ENCODE measurements at regions not wholly inside any gene's neighbourhood (a gene's known extent, or its start where the extent isn't known, plus 50 kb on each side); places are given as distances from the start of the nearest gene placed in this dataset.

DNA sequence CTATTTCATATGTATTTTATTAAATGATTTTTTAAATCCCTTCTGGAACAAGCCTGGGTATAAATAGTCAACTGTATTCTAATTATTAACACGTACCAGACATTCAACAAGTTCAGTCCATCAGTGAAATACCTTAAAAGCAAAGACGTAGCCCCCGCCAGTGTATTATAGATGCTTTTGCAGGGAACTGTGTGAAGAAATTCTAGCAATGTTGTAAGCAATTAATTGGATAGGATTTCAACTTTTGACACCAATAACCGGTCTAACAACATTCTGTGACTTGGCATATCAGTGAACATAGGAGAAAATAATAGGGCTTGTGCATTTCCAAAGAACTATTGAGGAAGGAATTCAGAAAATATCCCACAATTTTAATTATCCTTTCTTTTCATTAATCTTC, 67.2 kb upstream of the TGFBR2 start:
- no peak for DNase-seq

DNA sequence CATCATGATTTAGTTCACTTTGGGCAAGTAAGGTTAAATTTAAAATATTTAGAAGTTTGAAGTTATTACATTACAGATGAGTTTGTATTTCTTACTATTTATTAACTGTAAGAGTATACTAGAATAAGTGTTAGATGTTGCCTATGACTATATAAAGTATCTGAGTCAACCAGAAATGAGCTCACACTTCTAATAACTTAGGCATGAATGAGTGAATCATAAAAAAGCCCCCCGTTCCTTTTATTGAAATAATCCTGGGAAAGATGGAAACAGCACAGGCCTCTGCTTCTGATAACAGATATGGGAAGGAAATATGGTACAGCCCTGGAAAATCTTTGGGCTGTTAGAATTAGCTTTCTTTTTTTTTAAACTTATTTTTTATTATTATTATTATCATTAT, 66.6 kb upstream of the TGFBR2 start:
- peak; percentile 73 for DNase-seq

DNA sequence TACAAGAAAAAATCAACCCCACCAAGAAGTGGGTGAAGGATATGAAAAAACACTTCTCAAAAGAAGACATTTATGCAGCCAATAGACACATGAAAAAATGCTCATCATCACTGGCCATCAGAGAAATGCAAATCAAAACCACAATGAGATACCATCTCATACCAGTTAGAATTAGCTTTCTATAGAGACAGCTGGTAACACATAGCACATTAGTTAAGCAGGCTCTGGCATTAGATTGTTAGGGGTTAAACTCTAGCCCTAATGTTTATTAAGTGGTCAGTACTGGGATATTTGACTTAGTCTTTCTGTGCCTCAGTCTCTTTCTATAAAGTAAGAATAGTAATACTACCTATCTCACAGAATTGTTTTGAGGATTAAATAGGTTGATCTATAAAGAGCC, 65.2 kb upstream of the TGFBR2 start:
- DNase-seq = peak; percentile 29

DNA sequence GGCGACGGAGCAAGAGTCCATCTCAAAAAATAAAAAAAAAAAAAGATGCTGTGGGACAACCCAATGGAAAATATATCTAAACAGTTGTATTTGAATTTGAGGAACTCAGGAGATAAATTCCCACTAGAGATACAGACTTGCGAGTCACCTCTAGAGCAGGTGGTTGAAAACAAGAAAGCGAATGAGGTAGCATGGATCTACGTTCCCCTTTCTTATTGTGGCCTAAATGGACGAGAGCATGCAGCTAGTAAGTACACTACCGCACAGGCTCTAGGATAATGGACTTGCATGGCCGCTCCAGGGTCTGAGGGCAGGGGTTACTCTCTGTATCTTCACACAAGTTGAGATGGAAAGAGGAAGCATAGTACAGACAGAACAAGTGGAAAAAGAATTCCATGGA, 63.5 kb upstream of the TGFBR2 start:
- no peak for DNase-seq

DNA sequence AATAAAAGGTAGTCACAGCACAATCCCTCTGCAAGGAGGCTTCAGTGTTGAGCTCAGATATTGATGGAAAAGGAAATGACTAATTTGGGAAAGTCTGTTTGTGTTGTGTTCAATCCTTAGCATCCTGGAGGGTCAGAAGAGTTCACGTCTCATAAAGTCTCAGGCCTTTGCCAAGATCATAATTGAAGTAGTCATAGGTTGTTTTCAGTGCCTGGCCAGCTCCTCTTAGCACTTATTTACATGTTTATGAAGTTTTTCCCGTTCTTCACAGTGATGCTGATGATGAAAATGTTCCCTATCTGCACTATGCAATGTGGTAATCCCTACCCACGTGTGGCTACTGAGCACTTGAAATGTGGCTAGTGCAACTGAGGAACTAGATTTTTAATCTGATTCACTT, 61.6 kb upstream of the TGFBR2 start:
- peak; percentile 90 for DNase-seq

DNA sequence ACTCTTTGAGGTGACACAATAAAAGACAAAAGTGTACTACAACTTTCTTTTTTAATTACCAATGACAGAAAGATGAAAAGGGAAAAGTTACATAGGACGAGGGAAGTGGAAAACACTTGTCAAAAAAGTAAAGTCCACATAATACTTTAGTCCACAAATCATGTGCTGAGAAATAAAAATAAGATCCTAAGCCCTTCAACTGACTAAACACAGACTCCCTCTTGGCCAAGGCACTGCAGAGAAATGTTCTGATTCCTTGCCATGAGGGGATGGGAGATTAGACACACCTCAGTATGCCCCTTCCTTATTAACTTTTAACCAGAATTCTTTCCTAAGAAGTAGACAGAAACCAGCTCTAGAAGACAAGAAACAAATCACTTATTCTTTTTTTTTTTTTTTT, 59.5 kb upstream of the TGFBR2 start:
- no peak for DNase-seq

DNA sequence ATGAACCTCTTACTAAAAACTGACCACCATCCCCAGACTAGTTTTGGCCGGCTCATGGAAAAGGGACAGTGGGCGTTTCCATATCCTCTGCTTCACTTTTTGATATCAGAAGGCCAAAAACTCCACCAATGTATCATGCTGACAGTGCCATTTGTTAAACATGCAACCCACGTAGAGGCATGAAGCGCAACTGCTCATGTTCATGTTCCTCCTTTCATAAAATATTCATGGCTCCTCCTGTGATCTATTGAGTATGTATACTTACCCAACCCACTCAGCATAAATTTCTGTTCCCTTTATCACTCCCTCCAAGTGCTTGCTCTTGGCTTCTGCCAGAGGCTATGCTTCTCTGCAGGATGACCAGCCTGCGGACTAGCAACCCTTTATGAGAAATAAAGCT, 58.7 kb upstream of the TGFBR2 start:
- no peak for DNase-seq

DNA sequence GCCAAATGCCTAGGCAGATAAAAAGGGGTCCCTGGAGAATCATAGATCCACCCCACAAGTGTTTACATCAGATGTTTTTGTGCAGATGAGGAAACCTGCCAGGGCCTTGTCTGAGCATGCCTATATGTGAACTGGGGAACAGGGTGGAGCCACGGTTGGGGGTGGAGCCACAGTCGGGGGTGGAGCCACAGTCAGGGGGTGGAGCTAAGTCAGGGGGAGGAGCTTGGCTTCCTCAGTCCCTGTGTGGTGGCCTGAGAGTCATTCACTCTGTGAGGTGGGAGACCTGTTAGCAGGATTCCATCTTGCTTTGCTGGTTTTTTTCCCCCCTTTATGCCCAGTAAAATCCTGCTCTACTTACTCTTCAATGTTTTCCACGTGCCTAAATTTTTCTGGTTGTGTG, 57.8 kb upstream of the TGFBR2 start:
- DNase-seq = no peak

DNA sequence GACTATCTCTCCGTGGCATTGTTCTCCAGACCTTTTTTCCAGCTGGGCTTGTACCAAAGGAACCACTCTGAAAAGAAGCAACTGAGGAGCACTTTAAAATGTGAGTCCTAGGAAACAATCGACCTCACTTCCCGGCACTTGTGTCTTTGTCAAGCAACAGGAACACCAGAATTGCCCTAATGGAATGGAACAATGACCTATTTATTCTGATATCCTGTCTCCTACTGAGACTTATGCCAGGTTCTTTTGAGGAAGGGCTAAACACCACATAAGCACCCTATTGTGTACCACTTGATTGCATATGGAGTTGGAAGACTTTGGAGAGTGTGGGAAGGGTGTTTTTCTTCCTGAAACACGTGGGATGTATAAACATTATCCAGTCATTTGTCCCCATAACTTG, 56.8 kb upstream of the TGFBR2 start:
- DNase-seq = no peak

DNA sequence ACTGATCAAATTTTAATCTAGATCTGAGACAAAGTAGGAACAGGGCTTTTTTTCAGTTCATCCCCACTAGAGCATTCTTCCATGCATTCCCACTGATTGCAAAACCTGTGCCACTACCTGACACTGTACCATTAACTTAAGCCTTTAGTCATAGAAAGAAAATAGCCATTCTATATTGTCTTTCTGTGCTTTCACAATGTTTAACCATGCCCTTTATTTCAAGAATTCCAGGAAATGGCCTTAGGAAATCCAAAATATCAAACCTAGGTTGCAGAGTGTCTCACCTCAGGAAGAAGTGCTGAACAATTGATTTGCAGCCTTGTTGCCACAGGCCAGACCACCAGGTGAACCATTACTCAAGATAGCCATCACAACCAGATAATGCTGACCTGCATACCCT, 56.2 kb upstream of the TGFBR2 start:
- no peak for DNase-seq

DNA sequence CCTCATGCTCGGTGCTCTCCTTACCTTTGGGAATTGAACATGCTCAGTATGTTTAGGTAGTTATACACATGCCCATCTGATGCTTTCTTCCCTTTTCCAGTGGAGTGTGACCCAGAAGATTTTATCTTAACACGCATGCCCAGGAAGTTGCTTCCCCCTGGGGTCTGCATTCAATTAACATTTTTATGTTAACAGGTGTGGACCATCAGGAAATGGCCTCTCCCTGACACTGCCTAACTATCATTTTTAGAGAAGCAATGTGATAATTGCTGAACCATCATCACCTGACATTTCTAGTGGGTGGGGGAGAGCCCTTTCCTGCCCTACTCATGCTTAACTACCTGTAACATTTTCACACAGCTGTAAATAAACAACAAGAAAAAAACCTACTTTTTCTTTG, 55.1 kb upstream of the TGFBR2 start:
- DNase-seq = no peak

DNA sequence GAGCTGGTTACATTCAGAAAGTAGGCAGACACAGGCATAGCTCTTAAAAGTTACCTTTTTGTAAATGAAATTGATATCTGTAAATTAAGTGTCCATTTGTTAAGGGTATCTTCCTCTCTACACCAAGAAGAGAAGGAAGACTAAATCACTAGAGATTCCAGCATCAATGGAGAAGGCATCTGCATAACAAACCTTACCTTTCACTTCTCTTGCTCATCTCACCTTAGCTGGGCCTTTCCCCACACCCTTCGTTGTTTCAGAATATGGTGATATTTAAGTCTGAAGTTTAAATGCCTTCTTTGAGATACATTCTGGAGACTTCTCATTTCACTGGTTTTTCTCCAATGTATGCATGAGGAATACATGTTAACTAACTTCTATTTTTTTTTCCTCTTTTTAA, 54.5 kb upstream of the TGFBR2 start:
- DNase-seq = no peak

DNA sequence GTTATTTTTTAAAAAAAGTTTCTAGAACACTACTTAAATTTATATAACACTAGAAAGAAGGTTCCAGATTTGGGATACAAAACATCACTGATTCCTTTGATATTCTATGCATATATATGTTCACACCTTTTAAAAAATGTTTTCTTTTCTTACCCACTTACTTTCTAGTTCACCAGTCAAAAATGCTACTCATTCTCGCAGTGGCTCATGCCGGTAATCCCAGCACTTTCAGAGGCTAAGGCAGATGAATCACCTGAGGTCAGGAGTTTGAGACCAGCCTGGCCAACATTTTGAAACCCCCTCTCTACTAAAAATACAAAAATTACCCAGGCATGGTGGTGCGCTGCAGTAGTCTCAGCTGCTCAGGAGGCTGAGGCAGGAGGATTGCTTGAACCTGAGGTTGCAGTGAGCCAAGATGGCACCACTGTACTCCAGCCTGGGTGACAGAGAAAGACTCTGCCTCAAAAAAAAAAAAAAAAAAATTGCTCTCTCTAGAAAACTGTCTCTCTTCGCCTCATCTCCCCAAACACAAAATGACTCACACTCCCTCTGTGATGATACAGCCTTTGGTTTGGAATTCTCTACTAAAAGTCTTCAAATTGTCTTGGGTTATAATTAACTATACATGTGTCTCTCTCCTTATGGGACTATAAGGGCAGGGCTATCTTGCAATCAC, 52.6 kb upstream of the TGFBR2 start:
- peak; percentile 61 for DNase-seq

DNA sequence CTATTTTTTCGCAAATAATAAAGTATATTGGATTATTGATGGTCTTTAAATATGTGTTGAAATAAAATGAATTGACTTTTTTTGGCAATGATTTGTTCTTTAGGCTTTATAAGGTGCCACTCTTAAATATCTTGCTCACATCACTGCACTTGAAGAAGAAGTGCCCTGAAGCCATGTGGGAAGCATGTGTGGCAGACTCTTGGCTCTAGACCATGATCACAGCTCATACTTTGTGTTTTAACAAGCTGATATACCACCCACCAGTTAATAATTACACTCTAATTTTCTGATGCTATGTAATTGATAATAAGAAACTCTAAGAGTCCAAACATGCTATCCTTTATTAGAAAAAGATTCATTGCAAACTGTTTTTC, 52.1 kb upstream of the TGFBR2 start:
- peak; percentile 41 for DNase-seq

DNA sequence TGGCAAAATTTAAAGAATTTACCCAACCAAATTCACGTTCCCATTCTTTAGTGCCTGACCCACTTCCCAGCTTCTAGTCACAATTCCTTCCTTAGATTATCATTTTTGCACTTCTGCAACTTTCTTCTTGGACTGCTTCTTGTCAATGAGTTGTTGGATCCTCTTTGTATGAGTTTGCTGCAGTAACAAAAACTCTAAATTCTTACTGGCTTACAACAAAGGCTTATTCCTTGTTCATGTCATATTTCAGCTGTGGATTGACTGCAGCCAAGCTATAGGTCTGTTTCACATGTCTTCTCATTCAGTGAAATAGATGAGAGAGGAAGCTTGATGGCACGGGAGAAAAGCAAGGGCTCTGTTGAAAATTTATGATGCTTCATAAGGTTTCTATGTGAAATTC, 50.4 kb upstream of the TGFBR2 start:
- no peak for DNase-seq

All from EL (cell line).